ENCODE measurements at regions not wholly inside any gene's neighbourhood (a gene's known extent, or its start where the extent isn't known, plus 50 kb on each side); places are given as distances from the start of the nearest gene placed in this dataset.
"Not testable (repeated sequence)": the region's sequence is repeated elsewhere in the genome, so short reads cannot be mapped to it uniquely, and the experiment has no call there.

GRCh38 chrX:97909245-97909644, 1025.5 kb downstream of the RPA4 start:
- Histone ChIP-seq H3K4me1 (no peaks in the 10 kb centered on the region), H3K9me3 (peaks cover 0 to 8% (median 0%) of the 10 kb centered on the region in 4 donors), H3K27me3 (no peaks in the 10 kb centered on the region), H3K4me3 (no peak overlapping the region), H3K36me3 (no peaks in the 10 kb centered on the region), H3K27ac (no peak overlapping the region)
- TF ChIP-seq, protein P1, sequence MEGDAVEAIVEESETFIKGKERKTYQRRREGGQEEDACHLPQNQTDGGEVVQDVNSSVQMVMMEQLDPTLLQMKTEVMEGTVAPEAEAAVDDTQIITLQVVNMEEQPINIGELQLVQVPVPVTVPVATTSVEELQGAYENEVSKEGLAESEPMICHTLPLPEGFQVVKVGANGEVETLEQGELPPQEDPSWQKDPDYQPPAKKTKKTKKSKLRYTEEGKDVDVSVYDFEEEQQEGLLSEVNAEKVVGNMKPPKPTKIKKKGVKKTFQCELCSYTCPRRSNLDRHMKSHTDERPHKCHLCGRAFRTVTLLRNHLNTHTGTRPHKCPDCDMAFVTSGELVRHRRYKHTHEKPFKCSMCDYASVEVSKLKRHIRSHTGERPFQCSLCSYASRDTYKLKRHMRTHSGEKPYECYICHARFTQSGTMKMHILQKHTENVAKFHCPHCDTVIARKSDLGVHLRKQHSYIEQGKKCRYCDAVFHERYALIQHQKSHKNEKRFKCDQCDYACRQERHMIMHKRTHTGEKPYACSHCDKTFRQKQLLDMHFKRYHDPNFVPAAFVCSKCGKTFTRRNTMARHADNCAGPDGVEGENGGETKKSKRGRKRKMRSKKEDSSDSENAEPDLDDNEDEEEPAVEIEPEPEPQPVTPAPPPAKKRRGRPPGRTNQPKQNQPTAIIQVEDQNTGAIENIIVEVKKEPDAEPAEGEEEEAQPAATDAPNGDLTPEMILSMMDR (IDR thresholded peaks at IDR 0.05) = no peak
- no peak for TF ChIP-seq EP300 (IDR thresholded peaks at IDR 0.05)
- TF ChIP-seq POLR2A (IDR thresholded peaks at IDR 0.05) = no peak
- no peak for DNase-seq (ENCODE audit: low spot score in 2 of 2)
- 71 to 84% methylated on average over 3 of the region's 3 CpGs for WGBS, 2 donors

DNA sequence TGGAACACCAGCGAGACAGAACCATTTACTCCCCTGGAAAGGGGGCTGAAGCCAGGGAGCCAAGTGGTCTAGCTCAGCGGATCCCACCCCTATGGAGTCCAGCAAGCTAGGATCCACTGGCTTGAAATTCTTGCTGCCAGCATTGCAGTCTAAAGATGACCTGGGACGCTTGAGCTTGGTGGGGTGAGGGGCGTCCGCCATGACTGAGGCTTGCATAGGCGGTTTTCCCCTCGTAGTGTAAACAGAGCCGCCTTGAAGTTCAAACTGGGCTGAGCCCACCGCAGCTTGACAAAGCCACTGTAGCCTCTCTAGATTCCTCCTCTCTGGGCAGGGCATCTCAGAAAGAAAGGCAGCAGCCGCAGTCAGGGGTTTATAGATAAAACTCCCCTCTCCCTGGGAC, 1031.7 kb downstream of the RPA4 start:
- H3K27ac ChIP-seq; DNase-seq (ENCODE audit: low spot score in 2 of 2): not testable (repeated sequence)
- 89 to 100% methylated on average over 2 to 9 of the region's 10 CpGs for WGBS, 2 donors

DNA sequence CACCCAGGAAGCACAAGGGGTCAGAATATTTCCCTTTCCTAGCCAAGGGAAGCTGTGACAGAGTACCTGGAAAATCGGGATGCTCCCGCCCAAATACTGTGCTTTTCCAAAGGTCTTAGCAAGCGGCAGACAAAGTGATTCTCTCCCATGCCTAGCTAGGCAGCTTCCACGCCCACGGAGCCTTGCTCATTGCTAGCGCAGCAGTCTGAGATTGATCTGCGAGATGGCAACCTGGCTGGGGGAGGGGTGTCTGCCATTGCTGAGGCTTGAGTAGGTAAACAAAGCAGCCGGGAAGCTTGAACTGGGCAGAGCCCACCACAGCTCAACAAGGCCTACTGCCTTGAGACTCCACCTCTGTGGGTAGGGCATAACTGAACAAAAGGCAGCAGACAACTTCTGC, 1037.5 kb downstream of the RPA4 start:
- not testable (repeated sequence) for H3K9me3 ChIP-seq; H3K4me3 ChIP-seq; DNase-seq (ENCODE audit: low spot score in 2 of 2); H3K4me1 ChIP-seq; H3K27ac ChIP-seq; H3K27me3 ChIP-seq; H3K36me3 ChIP-seq
- 80% methylated on average over 6 of the region's 8 CpGs; no CpG with 5 or more reads in 1 of the 2 donors for WGBS, 2 donors

More for the DNA sequence above, 1031.7 kb downstream of the RPA4 start:
- H3K4me3 ChIP-seq, H3K9me3 ChIP-seq, H3K4me1 ChIP-seq, H3K36me3 ChIP-seq, H3K27me3 ChIP-seq: not testable (repeated sequence)

- Histone ChIP-seq H3K4me1 (no peaks in the 10 kb centered on the region), H3K9me3 (no peaks in the 10 kb centered on the region), H3K36me3 (no peaks in the 10 kb centered on the region), H3K27ac (no peak overlapping the region), H3K4me3 (no peak overlapping the region), H3K27me3 (peaks cover 0 to 5% of the 10 kb centered on the region in 2 donors)
- TF ChIP-seq, protein P1 (IDR thresholded peaks at IDR 0.05) = no peak
- TF ChIP-seq POLR2A (IDR thresholded peaks at IDR 0.05) (no peak), EP300 (IDR thresholded peaks at IDR 0.05) (no peak)
- WGBS, 2 donors = 49 to 58% methylated on average over 2 of the region's 2 CpGs
- DNase-seq (ENCODE audit: low spot score in 2 of 2) = no peak
Measured at GRCh38 chrX:97931586-97931985, 1047.9 kb downstream of the RPA4 start.

DNA sequence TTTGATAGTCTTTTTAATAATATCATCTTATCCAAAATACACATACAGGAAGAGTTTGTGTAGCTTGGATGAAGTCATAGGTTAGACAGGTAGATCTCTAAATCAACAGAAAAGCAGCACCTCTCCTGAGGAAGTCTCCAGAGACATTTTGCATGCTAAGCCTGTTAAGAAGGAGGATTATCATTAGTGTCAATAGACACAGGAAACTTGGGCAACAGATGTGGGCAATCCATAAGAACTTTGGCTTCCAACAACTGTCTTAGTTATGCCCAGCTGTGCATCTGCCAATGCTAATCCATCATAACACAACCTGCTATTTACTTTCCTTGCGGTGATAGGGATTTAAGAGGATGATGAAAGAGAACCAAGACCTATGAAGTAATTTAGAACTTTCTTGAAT, 1052.6 kb downstream of the RPA4 start:
- Histone ChIP-seq H3K27ac (no peak overlapping the region), H3K36me3 (no peaks in the 10 kb centered on the region), H3K27me3 (peaks cover 0 to 5% of the 10 kb centered on the region in 2 donors), H3K4me3 (no peak overlapping the region), H3K9me3 (no peaks in the 10 kb centered on the region), H3K4me1 (no peaks in the 10 kb centered on the region)
- TF ChIP-seq POLR2A (IDR thresholded peaks at IDR 0.05) (no peak), EP300 (IDR thresholded peaks at IDR 0.05) (no peak)
- TF ChIP-seq, protein P1 (IDR thresholded peaks at IDR 0.05) = no peak
- DNase-seq (ENCODE audit: low spot score in 2 of 2) = no peak
- 92 to 95% methylated on average over 1 of the region's 1 CpG for WGBS, 2 donors

DNA sequence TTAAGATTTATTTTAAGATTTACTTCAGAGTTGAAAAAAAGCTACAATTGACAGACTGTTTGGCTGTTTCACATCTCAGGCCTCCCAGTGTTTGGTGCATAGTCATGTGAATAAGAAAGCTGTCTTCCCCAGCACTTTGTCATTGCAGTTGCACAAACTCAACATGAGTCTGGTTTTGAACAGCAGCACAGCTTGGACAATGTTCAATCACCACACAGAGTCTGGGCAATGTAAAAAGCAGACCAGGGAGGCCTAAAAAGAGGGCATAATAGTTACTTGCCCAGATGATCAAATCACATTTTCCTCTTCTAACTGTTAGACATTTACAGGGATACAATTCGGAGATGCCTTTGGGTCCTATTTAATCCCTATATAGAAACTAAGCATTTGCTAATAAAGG, 1055.0 kb downstream of the RPA4 start:
- 56 to 83% methylated on average over 1 of the region's 1 CpG for WGBS, 2 donors
- Histone ChIP-seq H3K4me3 (no peak overlapping the region), H3K27ac (no peak overlapping the region), H3K9me3 (no peaks in the 10 kb centered on the region), H3K36me3 (no peaks in the 10 kb centered on the region), H3K27me3 (peaks cover 0 to 13% of the 10 kb centered on the region in 2 donors), H3K4me1 (no peaks in the 10 kb centered on the region)
- DNase-seq (ENCODE audit: low spot score in 2 of 2) = no peak
- TF ChIP-seq POLR2A (IDR thresholded peaks at IDR 0.05) (no peak), EP300 (IDR thresholded peaks at IDR 0.05) (no peak)
- TF ChIP-seq, protein P1 (IDR thresholded peaks at IDR 0.05) = no peak
